HG02623 (cell line): ENCODE measurements at regions not wholly inside any gene's neighbourhood (a gene's known extent, or its start where the extent isn't known, plus 50 kb on each side); places are given as distances from the start of the nearest gene placed in this dataset.

Source experiments
- ATAC-seq: cut with Tn5 transposase; IDR thresholded peaks from one replicate; pipeline ENCODE4 v1.9.1; 2021; ENCODE audit warnings: moderate library complexity; ENCODE audit not compliant: unreplicated experiment

DNA sequence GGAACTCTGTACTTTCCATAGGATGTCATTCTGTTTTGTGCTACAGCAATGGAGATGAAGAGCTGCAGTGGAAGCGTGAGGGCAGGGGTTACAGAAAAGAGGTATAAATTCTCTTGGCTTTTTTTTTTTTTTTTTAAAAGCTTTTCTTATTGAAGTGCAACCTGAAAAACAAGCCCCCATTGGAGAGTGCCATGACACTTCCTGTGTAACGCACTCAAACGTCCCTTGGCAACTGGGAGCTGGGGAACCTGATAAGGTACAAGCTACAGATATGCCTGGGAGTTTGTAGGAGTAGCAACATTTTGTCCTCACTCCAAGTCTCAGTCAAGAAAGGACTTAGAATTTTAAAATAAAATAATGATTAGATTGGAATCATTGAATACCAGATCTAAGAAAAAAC lies 512.1 kb downstream of the RPS24 start:
- ATAC-seq = no peak

DNA sequence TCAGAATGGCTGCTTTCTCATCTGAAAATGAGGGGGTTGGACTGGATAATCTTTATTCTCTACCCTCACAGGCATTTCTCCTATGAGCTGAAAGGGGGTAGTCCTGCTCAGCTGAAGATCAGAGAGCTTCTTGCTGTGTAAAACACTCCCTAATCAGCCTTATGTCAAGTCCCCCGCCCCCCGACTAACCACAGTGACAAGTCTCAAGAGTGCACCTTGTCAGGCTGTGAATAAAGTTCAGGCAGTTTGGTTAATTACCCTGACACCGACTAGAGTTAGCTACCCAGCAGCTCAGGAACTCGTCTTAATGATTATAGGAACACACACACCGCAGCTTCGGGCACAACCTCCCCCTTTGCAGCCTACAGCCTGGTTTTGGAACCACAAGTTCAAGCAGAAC lies 513.7 kb downstream of the RPS24 start:
- no peak for ATAC-seq

DNA sequence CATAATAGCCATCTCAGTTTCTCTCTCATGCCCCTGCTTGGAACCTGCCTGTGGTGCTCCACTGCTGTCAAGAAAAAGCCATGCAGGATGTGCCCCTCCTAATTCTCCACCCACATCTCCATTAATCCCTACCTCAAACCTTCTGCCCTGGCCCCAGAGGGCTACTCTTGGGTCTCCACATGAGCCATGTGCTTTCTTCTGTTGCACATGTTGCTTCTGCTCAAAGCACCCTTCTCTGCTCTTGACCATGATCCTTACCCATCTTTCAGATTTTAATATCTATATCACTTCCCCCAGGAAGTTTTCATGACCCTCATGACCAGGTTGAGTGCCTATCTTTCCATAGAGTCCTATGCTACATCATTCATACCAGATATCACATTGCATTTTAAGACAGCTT lies 514.2 kb downstream of the RPS24 start:
- ATAC-seq = no peak

DNA sequence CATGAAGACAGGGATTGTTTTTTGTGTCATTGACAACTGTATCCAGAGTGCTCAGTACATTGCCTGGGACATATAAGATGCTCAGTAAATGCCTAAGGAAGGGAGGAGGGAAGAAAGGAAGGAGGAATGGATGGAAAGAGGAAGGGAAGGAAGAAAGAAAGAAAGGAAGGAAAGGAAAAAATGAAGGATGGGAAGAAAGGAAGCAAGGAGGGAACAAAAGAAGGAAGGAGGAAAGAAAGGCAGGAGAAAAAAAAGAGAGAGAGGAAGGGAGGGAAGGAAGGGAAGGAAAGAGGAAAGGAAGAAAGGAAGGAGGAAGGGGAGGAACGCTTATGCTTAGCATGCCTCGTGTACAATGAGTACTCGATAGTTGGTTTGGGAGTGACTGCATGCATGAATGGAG lies 514.7 kb downstream of the RPS24 start:
- no peak for ATAC-seq

DNA sequence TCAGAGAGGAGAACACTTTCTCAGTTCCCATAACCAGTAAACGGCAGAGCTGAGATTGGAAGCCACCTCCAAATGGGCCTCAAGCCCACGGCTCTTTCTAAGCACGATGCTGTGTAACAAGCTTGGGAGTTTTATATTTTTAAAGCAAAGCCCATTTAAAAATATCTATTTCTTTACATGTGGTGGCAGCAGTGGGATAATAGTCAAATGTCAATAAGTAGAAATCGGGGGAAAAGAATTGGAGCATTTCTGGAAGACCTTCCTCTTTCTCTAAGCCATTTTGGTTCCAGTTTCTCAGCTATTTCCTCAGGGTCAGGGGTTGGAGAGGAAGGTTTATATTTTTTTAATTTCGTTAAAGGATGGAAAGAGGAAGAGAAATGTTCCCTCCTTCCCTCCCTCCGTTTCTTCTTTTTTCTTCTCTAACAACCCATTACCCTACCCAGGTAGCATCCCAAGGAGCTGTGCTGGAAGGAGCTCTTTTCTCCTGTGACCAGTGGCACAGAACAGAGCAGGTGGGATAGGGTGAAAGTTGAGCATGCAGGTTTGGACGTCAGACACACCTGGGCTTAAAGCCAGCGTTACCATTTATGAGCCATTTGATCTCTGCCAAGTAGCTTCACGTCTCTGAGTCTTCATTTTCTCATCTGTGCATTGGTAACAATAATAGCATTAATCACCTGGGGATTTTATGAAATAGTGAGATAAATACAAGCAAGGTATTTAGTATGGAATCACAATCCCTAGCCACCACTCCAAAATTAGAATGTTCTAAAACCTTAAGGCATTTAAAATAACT lies 515.7 kb downstream of the RPS24 start:
- ATAC-seq = no peak

DNA sequence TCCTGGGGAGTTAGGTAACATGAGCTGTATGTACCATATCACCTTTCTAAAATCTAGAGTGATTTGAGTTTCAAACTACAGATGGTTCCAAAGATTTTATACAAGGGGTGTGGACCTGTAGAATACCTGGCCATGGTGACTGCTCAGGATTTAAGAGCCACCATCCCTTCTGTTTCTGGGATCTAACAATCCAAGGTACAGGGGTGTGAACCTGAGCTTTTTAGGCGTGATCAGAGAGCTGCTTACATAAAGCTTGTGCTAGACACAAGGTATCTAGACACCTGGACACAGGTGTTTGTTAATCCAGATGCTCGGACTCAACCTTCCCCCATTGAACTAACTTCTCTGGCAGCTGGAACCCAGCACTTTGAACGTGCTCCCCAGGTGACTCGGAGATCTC lies 516.4 kb downstream of the RPS24 start:
- no peak for ATAC-seq

DNA sequence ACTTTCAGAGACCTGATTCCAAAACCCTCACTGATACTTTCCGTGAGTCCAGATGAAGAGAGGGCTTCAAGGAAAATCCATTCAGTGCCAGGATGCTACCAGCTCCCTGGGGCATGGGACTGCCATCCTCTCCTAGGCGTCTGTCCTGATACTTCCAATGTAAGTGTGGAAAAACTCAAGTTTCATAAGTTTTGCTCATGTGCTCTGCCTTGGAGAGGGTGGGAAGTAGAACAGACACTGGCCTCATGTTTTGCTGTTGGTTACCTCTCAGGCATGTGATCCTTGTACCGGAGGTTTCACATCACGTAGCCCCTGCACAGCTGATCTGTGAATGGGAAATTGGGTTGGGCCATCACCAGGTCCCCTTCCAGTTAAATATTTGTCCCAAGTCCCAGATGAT lies 517.1 kb downstream of the RPS24 start:
- ATAC-seq = no peak

DNA sequence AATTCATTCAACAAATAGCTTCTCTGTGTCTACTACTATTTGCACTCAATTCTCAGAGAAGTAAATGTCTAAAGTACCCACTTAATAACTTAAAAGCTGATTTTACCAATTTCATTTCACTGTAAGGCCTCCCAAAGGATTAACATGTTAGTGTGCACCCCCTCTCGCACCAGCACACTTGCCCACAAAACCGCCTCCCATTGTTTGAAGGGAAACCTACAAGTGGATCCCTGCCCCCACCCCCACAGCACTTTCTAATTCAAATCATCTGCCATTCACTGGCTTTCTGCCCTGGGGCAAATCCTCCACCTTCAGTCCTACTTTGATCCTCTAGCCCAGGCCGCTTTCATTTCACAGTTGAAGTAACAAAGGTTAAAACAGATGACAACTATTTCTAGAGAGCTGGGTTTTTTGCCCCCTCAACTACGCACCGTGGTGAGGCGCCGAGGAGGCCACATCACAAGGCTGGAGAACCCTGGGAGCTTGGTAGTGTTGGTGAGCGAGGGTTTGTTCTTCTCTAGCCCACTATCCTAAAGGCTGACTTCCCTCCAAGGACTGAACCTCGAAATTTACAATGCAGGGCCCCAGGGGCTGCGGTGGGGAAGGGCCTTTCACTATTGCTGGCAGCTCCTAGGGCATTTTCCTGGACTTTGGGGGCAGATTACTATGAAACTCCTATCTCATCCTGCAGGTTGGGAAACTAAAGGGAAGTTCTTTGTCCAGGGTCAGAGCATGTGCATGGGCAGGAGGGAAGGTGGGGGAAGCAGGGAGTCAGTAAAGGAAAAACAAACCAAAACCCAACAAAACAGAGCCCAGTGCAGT lies 517.4 kb upstream of the ZMIZ1 start:
- no peak for ATAC-seq

DNA sequence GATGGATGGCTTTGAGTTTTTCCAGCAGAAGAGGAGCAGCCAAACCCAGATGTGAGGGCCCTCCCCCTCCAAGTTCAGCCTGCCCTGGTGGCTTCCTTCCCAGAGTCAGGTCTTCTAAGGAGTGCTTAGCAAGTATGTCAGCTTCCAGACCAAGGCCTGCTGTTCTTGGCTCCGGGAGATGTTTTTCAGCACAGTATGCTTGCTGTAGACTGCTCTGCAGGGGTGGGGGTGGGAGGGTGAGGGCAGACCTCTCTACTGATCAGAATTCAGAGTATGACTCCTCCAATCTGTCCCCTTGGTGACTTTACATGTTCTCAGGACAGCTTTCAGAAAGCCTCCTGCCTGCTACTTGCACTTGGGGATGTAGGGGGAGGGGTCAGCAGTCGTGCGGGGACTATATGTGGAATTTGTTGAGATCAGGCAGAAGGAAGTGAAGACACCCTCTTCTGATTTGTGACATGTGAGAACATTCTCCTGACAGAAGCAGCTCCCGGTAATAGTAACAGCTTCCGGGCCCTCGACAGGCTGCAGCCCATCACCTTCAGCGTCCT lies 516.4 kb upstream of the ZMIZ1 start:
- no peak for ATAC-seq

DNA sequence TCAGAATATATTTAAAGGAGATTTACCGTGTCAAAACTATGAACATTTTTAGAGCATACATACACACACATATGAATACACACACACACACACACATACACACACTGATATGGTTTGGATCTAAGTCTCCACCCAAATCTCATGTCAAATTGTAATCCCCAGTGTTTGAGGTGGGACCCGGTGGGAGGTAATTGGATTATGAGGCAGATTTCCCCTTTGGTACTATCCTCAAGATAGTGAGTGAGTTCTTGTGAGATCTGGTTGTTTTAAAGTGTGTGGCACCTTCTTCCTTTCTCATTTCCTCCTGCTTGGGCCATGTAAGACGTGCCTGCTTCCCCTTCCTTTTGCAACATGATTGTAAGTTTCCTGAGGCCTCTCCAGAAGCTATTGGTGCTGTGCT lies 515.0 kb upstream of the ZMIZ1 start:
- ATAC-seq = no peak

DNA sequence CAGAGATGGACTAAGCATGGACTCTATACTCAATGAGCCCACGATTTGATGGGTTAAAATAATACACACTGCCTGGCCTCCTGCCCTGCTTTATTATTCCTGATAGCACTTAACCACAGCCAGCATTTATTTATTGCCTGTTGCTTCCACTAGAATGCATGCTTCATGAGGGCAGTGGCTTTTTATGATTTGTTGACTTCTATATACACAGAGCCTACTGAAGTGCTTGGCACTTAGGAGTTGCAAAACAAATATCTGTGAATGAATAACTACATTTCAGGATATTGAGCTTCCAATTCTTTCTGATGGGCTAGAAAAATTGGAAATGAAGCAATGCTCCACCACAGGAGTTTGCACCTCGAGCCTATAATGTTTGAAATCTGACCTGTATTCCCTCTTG lies 513.6 kb upstream of the ZMIZ1 start:
- ATAC-seq = no peak

DNA sequence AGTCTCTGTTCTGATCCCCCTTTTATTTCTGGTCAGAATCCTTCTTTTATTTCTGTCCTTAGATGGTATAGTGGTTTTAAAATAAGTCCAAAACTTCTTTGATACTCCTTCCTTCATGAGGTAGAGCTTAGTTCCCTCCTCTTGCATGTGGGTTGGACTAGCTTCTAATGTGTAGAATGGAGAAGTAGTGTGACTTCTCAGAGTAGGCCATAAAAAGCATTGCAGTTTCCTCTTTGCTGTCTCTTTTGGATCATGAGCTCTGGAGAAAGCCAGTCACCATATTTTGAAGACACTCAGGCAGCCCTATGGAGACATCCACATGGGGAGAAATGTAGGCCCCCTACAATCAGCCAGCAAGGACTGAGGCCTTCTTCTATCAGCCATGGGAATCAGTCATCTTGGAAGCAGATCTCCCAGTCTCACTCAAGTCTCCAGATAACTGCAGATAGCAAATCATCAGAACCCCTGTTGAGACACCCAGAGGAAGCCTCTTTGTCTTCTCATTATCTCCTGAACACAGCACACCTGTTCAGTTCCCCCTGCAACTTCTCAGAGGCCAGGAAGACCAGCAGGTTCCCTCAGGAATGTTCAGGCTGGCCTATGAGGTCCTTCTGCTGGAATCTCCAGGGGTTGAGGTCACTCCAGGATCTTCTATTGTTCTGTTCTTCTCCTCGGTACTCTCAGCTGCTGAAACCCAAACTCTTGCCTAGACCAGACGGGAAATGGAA lies 511.9 kb upstream of the ZMIZ1 start:
- ATAC-seq = no peak

DNA sequence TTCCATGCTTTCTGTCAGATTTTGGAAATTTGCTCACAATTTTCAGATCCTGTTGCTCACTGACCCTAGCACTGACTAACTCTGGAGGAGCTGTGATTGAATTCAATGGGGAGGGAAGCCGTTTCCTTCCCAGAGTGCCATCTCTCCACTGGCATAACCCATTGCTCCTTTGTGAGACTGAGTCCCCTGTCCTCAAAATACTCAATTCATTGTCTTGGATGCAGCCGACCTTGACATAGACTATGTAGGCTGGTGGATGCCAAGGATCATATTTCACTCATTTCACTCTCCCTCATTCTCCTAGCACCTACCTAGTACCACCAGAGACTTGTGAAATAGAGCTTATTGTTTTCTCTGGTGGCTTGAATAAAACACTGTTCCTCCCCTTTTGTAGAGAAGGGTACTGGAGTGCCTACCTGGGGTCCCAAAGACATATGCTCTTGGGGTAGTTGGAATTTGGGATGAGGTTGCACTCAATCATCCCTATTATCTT lies 511.3 kb upstream of the ZMIZ1 start:
- no peak for ATAC-seq

DNA sequence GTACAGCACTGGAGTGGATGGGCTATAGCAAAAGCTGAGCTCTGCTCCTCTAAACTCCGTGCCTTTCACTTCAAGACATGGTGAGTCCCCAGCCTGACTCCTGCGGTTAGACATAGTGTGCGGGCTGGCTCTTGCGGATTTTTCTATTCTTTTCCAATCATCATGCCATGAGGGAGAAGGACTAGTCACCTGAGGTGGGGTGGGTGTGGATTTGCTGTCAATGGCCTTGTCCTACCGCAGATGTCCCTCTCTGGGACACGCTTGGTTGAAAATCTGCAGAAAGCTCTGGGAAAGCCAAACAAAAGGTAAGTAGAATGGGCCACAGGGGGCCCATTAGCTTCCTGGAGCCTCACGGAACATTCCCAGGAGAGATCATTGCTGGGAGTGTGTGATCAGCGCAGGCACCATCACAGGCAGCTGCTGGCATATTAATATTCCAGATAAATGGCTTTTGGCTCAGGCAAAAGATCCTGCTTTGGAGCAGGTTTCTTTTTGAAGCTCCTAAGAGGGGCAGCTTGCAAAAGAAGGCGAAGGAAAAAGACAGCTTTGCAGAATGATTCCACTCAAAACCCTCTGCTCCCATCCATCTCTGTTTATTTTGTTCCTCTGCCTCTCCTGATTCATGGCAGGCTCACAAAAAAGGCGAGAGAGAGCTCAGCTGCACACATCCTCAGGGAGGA lies 509.0 kb upstream of the ZMIZ1 start:
- no peak for ATAC-seq

DNA sequence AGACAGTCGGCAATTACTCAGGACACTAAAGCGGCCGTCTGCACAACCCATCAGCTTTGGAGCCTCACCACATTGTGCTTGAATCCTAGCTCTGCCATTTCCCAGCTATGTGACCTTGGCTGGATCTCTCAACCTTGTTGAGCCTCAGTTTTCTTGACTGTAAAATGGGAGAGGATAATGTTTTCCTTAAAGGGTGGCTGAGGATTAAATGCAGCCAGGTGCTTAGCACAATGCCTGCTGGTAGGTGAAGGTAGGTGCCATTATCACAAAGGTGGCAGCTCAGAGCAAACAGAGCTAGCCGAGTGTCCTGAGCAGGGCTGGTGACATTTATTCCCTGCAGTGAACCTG lies 508.5 kb upstream of the ZMIZ1 start:
- ATAC-seq = no peak

DNA sequence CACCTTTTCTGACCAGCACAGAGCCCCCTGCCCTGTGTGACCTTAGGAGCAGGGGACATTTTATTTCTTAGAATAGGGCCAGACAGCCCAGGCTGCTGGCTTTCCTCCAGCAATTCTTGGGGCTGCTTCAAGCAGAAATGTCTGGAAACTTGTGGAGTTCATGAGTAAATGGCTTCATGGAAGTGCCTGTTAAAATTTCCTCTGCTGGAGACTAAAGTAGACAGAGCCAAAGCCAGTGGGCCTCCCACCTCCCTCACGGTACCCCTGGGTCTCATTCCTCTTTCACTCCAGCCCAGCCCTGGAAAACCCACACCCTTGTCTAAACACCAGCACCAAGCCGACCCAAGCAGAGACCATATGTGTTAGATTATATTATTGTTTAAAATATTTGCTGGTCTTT lies 505.5 kb upstream of the ZMIZ1 start:
- ATAC-seq = no peak

DNA sequence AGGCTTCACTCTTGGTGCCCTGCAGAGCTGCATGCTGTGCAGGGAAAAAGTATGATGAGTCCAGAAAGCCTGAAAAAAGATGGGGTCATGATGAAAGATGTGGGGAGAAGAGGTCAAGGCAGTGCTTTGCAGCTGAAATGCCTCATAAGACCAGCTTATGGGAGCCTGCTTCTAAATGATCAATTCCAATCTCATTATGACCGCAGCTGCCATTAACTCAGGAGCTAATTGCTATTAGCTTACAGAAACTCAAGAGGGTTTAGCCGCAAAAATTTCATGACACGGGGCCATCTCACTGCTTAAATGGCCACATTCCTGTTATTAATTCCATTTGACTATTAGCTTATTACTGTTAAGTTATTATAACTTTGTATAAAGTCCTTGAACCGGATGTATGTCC lies 502.9 kb upstream of the ZMIZ1 start:
- no peak for ATAC-seq

DNA sequence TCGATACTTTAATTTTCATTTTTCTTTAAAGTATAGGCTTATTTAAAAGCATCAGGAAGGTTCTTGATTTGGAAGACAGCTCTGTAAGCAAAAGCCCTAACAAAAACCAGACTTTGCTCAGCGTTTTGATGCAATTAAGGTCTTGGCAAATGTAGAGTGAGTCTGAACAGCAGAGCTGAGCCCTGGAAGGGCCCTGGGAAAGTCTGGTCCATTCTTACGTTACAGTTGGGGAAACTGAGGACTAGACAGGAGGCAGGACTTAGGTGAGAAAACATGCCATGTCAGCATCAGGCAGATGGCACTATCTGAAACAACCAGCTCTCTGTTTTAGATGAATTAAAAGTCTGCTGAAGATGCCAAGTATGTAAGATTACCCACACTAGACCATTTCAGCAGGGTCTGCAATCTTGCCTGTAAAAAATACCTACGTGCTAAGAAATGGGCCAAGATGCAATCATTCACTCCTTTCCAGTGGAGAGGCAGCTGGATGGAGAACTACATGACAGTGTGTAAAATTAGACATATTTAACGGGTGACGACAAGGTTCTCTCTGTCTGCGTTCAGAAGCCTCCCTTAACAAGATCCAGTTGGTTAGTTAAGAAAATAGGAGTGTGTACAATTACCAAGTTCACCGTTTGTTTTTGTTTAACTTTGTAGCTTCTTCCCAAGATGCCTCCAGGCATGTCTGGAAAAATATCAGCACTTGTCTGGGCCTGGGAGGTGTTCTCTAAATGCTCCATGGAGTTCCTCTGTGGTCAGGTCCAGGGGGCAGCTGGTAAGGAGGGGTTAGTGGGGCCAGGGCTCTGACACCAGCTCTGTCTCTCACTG lies 502.3 kb upstream of the ZMIZ1 start:
- ATAC-seq = no peak

DNA sequence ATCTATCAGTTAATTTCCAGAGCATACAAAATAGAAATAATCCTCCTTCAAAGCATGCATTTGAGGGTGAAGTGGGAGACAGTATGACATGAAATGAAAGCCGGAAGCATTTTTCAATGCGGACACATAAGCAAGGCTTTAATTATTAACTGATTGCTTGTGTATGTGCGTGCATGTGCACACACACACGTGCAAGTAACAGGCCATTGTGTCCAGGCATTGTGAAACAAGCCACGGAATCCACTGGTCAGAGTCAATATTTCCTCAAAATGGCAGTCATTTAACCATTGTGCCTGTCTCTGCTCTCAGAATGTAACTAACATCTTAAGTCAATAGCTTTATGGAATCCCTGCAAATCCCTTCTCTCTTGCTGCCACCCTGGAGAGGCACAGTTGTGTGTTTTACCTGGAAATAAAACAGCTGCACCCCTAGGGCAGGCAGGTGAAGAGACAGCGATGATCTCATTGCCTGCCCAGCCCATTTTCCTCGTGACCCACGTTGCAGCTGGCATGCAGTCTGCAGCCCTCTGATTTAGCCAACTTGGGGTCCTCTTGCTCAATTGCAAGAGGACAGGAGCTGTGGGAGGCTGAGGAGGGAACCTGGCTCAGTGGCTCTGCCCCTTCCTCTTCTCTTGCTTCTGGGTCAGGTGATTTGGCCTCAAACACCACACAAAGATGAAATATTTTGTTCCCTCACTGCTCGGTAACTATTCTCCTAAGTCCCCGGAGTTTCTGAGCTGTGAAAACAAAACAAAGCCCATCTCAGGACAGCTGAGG lies 500.9 kb upstream of the ZMIZ1 start:
- ATAC-seq = no peak
